ENCODE measurements at regions not wholly inside any gene's neighbourhood (a gene's known extent, or its start where the extent isn't known, plus 50 kb on each side); places are given as distances from the start of the nearest gene placed in this dataset.

DNA sequence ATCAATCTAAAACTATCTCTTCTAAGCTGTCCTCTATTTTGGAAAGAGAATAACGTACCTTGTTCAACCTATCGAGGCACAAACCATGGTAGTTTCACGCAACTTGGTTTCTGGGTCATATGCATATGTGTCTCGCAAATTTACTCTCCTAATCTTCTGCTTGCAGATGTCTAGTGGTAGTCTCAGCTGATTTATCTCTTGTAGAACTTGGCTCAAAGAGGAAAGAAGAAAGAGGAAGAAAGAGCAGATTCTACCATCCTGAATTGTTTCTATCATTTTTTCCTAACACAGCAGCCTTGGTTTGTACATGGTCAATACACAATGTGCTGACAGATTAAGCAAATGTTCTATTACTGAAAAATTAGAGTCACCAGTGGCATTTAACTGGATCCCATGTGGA, 282.3 kb downstream of the SPRY2 start:
- Histone ChIP-seq H3K9ac (ENCODE audit: low read depth in 2 of 2, low read length in 2 of 2) (no peak overlapping the region), H3K36me3 (no peaks in the 10 kb centered on the region), H3K4me3 (no peak overlapping the region), H3K9me3 (no peaks in the 10 kb centered on the region), H3K27ac (no peak overlapping the region), H3K4me1 (no peaks in the 10 kb centered on the region), H3K27me3 (no peaks in the 10 kb centered on the region)
- intact Hi-C loops (cut with DNase I), result no loop called here
- TF ChIP-seq CTCF (IDR thresholded peaks at IDR 0.05), result no peak
- no peak for DNase-seq

GRCh38 chr13:80055847-80056246, 285.1 kb downstream of the SPRY2 start:
- TF ChIP-seq CTCF (IDR thresholded peaks at IDR 0.05), result no peak
- intact Hi-C loops (cut with DNase I), result no loop called here
- DNase-seq, result no peak
- H3K9ac ChIP-seq (ENCODE audit: low read depth in 2 of 2, low read length in 2 of 2), result no peak overlapping the region
- no peaks in the 10 kb centered on the region for H3K9me3 ChIP-seq
- H3K4me1 ChIP-seq, result no peaks in the 10 kb centered on the region
- H3K27me3 ChIP-seq, result no peaks in the 10 kb centered on the region
- H3K27ac ChIP-seq, result no peak overlapping the region
- no peak overlapping the region for H3K4me3 ChIP-seq
- no peaks in the 10 kb centered on the region for H3K36me3 ChIP-seq

- Histone ChIP-seq H3K9me3 (no peaks in the 10 kb centered on the region), H3K4me3 (no peak overlapping the region), H3K4me1 (no peaks in the 10 kb centered on the region), H3K36me3 (no peaks in the 10 kb centered on the region), H3K27ac (no peak overlapping the region), H3K9ac (ENCODE audit: low read depth in 2 of 2, low read length in 2 of 2) (no peak overlapping the region), H3K27me3 (no peaks in the 10 kb centered on the region)
- intact Hi-C loops (cut with DNase I), result no loop called here
- no peak for TF ChIP-seq CTCF (IDR thresholded peaks at IDR 0.05)
- DNase-seq, result no peak
Observed at GRCh38 chr13:80054806-80055205, 286.1 kb downstream of the SPRY2 start.

GRCh38 chr13:80052286-80052685, 288.6 kb downstream of the SPRY2 start:
- H3K9me3 ChIP-seq, result no peaks in the 10 kb centered on the region

DNA sequence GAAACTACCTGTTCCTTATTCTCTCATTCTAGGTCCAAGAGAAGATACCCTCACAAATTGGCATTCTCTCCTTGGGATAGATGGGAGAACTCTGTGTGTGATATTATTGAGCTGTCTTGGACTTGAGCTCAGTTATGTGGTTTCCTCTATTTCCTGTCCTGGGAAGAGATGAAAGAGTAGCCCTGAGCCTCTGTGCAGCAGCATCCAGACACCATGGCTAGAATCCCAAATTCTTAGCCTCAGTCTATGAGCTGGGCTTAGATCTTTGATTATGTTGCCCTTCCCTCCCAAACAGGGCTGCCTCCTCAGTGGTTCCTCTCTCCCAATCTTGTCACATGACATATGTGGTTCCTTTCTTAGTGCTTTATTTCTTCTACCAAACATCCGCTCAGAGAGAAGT, 290.7 kb downstream of the SPRY2 start:
- no peak for TF ChIP-seq CTCF (IDR thresholded peaks at IDR 0.05)
- intact Hi-C loops (cut with DNase I), result no loop called here
- H3K4me1 ChIP-seq, result no peaks in the 10 kb centered on the region
- DNase-seq, result no peak
- H3K9ac ChIP-seq (ENCODE audit: low read depth in 2 of 2, low read length in 2 of 2), result no peak overlapping the region
- no peaks in the 10 kb centered on the region for H3K36me3 ChIP-seq
- H3K27ac ChIP-seq, result no peak overlapping the region
- H3K9me3 ChIP-seq, result no peaks in the 10 kb centered on the region
- H3K27me3 ChIP-seq, result no peaks in the 10 kb centered on the region
- no peak overlapping the region for H3K4me3 ChIP-seq

More at GRCh38 chr13:80052286-80052685, 288.6 kb downstream of the SPRY2 start:
- H3K27ac ChIP-seq, result no peak overlapping the region
- no peak overlapping the region for H3K9ac ChIP-seq (ENCODE audit: low read depth in 2 of 2, low read length in 2 of 2)
- no peaks in the 10 kb centered on the region for H3K36me3 ChIP-seq
- TF ChIP-seq CTCF (IDR thresholded peaks at IDR 0.05), result no peak
- no peak overlapping the region for H3K4me3 ChIP-seq
- H3K27me3 ChIP-seq, result no peaks in the 10 kb centered on the region
- DNase-seq, result no peak
- H3K4me1 ChIP-seq, result no peaks in the 10 kb centered on the region
- intact Hi-C loops (cut with DNase I), result no loop called here

GRCh38 chr13:80048802-80049201, 292.1 kb downstream of the SPRY2 start:
- DNase-seq, result peak; percentile 66
- H3K27me3 ChIP-seq, result no peaks in the 10 kb centered on the region
- intact Hi-C loops (cut with DNase I), result no loop called here
- no peaks in the 10 kb centered on the region for H3K4me1 ChIP-seq
- TF ChIP-seq CTCF (IDR thresholded peaks at IDR 0.05), result no peak
- H3K27ac ChIP-seq, result no peak overlapping the region
- H3K9ac ChIP-seq (ENCODE audit: low read depth in 2 of 2, low read length in 2 of 2), result no peak overlapping the region
- H3K36me3 ChIP-seq, result no peaks in the 10 kb centered on the region
- H3K9me3 ChIP-seq, result no peaks in the 10 kb centered on the region
- H3K4me3 ChIP-seq, result no peak overlapping the region

Measured in colonic mucosa (tissue), 4 donors.